HG03066 (cell line): ENCODE measurements at regions not wholly inside any gene's neighbourhood (a gene's known extent, or its start where the extent isn't known, plus 50 kb on each side); places are given as distances from the start of the nearest gene placed in this dataset.
"Not testable (repeated sequence)": the region's sequence is repeated elsewhere in the genome, so short reads cannot be mapped to it uniquely, and the experiment has no call there.

Experiments used
- ATAC-seq: cut with Tn5 transposase; IDR thresholded peaks from one replicate; pipeline ENCODE4 v1.9.1; 2021; ENCODE audit warnings: low read depth; ENCODE audit not compliant: unreplicated experiment

DNA sequence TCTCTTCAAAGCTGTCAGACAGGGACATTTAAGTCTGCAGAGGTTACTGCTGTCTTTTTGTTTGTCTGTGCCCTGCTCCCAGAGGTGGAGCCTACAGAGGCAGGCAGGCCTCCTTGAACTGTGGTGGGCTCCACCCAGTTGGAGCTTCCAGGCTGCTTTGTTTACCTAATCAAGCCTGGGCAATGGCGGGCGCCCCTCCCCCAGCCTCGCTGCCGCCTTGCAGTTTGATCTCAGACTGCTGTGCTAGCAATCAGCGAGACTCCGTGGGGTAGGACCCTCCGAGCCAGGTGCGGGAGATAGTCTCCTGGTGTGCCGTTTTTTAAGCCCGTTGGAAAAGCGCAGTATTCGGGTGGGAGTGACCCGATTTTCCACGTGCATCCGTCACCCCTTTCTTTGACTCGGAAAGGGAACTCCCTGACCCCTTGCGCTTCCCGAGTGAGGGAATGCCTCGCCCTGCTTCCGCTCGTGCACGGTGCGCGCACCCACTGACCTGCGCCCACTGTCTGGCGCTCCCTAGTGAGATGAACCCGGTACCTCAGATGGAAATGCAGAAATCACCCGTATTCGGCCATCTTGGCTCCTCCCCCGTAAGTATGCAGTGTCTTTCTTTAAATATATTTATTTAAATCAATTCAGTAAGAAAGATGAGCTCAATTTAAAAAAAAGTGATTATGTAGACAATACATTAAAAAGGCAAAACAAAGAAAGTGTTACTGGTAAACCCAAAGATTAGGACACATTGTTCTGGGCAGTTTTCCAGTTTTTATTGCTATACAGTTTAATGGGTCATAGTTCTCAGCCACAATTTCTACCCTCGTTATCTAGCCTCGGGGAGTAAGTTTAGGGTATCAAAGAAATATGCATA is 91.2 kb upstream of the GRM7 start:
- not testable (repeated sequence) for ATAC-seq

DNA sequence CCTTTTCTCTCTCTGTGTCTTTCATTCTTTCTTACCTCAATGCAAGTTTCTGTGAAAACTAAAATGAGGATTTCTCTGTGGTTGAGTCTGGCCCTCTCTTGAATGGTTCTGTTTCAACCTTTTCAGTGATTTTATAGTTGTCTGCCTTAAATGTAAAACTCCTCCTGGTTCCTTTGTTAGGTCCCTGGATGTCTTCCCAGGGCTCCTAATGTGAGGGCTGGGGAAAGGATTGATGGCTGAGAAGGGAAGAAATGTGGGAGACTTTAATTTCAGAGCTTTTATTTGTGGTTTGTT is 90.6 kb upstream of the GRM7 start:
- ATAC-seq = no peak

DNA sequence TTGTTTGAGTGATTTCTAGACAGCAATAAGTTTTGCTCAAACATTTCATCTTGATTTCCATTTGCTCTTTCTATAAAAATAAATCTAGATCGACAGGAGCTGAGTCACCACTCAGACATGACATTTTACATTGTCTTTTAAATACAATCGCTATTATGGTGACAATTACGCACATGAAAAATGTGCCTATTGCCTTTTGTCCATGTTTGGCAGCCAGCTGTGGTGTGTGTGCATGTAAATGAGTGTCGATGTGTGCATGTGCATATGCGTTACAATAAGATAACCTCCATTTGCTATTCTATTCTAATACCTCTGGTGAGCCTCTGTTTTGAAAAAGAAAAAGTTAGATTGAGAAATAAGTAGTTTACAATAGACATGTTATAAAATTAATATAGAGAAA is 89.7 kb upstream of the GRM7 start:
- no peak for ATAC-seq

DNA sequence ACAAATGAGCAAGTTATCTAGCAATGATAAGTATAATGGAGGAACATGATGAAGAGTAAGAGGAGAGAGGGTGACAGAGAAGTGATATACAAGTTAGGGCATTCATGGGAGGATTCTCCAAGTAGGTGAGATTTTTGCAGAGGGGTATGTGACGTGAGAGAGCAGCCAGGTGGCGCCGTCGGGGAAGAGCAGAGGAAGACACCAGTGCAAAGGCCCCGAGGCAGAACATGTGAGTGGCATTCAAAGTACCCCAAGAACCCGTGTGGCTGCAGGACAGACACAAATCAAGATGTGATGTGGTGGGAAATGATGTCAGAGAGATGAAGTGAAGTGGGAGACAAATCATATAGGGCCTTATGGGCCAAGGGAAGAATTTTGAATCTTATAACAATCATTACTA is 81.8 kb upstream of the GRM7 start:
- ATAC-seq = no peak

DNA sequence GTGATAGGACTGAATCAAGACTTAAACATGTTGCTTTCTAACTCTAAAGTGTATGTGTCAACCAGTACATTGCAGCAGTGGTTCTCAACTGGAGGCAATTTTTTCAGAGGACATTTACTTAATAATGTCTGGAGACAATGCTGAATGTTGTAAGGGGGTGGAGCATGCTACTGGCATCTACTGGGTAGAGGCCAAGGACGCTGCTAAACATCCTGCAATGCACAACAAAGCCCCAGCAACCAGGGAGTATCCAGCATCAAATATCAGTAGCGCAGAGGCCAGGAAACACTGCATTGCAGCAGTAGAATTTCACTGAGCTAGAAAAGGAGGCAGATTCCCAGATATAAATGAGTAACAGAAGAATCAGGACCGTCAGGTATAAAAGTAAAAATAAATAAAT is 79.8 kb upstream of the GRM7 start:
- no peak for ATAC-seq

DNA sequence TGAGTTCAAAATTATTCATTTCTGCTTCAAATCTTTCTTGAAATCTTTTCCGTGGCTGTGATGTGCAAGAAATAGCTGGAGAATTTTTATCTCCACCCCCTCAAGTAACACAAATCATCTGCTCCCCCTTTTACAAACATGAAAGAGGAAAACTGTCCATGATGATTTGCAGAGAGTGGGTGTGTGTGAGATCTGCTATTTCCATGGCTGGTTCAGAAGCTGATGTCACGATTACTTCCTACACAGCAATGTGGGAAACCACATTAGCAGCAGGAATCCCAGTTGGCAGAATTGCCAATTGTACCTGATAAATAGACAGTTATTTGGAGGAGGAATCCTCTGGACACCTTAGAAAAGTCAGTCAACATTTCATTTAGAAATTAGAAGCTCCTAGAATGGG is 75.2 kb upstream of the GRM7 start:
- no peak for ATAC-seq

DNA sequence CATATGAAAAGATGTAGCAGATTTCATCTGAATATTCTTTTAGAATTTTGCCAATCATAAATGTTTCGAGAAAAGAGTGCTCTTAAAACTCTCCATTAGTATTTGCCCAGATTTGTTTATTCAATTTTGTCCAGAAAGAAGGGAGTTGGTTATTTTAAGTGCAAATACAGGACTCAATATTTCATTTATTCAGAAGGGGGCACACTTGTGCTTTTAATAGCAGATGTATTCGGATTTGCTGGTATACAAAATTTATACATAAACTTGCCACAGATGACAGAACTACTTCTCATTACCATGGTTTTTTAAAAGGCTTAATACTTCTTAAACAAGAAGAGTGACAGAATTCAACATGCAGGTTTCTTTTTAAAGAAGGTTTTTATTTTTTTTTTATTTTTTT is 69.8 kb upstream of the GRM7 start:
- no peak for ATAC-seq

DNA sequence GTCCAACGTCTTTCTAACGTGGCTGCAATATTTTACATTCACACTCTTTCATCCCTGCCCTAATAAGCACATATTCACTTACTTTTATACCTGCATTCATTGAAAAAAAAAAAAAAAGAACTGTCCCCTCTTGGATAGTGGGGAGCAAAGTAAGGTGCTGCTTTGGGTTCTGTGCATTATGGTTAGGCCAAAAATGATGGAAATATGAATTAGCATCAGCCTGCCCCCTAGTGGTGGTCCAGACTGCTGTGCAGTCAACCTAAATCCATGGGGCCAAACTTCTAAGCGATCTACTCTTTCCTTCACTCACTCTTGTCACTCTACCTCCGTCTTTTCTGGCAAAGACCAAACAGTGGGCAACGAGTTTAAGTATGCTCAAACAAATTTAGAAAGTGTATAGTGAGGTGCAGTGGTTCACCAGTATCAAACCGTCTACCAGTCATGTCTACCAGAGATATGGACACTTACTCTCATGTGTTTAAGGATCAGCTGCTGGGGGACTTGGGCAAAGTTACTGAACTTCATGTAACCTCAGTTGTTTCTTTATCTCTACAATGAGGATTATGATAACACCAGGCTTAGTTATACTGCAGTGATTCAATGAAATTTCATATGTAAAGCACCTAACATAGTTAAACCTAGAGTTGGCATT is 61.5 kb upstream of the GRM7 start:
- peak; percentile 74 for ATAC-seq

DNA sequence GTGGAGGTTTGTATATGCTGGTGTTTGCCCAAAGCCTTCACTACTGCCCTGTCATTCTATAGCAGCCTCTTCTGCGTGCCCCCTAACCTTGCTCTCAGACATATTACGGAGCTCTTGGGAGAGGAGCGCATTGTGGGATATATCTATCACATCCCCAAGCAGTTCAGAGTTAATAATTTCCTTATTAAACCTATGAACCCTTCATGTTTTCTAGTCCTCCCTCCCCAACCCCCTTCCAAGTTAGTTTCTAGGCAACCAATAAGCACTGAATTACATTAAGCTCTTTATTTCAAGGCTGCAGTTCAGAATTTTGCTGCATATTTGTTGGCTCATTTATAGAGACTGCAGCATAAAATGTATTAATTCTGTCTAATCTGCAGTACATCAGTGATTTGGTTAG is 57.3 kb upstream of the GRM7 start:
- no peak for ATAC-seq

DNA sequence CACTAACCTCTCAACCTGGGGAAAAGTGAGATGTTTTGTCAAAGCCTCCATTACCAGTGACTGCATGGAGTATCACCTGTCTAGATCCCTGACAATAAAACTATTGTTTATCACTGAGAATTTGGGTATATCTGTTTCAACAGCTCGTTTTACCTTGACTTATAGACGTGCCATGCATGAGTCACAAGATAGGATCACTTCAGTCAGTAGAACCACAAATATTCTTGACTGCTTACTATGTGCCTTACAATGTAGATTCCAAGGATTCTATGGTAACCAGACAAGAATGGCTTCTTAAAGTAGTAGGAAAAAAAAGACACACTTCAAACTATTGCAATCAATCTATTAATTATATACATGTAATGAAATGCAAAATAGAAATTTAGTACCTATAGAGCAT is 55.7 kb upstream of the GRM7 start:
- no peak for ATAC-seq

DNA sequence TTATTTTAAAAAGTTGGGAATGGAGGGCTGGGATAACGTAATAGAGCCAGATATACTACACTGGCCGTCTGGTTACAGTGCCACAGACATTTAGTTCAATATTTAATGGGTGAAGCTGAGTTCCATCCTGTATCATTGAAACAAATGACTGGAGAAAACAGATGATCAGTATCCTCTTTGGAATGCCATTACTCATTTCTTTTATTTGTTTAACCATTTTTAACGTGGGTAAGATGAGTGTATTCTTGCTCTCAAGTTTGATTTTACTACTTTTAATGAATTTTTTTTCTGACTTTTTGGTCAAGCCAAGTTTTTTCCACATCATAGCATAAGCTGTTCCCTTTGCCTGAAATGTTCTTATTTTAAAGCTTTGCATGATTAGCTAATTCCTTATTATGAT is 53.9 kb upstream of the GRM7 start:
- ATAC-seq = no peak

DNA sequence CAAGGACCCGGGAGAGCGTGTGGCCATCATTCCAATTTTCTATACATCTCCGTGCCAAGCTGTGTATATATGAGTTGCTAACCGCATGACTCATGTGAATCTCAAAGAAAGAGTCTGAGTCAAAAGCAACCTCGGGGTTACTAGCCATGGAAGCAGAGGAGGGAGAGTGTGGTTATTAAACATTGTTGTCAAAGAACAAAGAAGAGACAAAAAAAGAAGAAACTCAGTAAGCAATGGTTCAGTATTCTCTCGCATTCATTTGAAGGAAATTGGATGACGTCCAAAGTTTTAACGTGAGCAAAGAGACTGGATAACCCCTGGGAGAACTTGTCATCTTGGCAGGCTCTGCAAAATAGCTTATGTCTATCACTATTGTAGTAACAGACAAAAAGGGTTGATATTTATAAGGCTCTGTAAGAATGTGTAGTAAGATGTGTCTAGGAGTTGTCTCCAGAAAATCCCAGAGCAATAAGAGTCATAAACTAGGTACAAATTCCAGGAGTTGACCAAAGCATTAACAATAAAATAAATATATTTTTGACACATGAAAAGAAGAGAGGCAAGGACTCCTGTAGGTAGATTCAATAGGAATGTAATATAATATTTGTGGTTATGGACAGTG is 52.8 kb upstream of the GRM7 start:
- ATAC-seq = no peak

DNA sequence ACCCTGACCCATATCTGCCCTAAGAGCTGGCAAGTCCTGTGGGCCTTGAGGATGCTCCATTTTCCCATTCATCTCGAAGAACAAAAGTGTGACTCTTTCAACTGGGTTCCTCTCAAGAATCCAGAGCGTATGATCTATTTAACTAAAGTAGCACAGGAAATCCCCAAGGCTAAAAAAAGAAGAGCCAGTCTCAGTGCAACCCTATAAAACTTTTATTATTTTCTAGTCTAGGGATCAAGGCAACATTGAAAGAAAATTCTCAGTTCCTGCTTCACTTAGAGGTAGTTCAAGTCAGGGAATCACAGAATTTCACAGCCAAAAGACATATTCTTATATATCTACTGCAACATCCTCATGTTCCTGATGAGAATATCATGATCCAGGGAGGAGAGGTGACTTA is 51.6 kb upstream of the GRM7 start:
- ATAC-seq = no peak
